ENCODE measurements at regions not wholly inside any gene's neighbourhood (a gene's known extent, or its start where the extent isn't known, plus 50 kb on each side); places are given as distances from the start of the nearest gene placed in this dataset.

GRCh38 chr6:115219645-115220044 is 841.0 kb downstream of the FRK start:
- TF ChIP-seq, protein P1, sequence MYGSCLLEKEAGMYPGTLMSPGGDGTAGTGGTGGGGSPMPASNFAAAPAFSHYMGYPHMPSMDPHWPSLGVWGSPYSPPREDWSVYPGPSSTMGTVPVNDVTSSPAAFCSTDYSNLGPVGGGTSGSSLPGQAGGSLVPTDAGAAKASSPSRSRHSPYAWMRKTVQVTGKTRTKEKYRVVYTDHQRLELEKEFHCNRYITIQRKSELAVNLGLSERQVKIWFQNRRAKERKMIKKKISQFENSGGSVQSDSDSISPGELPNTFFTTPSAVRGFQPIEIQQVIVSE (CRISPR knock-in tag; IDR thresholded peaks at IDR 0.05; ENCODE audit: borderline replicate concordance), result no peak
- TF ChIP-seq, protein P2, sequence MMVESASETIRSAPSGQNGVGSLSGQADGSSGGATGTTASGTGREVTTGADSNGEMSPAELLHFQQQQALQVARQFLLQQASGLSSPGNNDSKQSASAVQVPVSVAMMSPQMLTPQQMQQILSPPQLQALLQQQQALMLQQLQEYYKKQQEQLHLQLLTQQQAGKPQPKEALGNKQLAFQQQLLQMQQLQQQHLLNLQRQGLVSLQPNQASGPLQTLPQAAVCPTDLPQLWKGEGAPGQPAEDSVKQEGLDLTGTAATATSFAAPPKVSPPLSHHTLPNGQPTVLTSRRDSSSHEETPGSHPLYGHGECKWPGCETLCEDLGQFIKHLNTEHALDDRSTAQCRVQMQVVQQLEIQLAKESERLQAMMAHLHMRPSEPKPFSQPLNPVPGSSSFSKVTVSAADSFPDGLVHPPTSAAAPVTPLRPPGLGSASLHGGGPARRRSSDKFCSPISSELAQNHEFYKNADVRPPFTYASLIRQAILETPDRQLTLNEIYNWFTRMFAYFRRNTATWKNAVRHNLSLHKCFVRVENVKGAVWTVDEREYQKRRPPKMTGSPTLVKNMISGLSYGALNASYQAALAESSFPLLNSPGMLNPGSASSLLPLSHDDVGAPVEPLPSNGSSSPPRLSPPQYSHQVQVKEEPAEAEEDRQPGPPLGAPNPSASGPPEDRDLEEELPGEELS (CRISPR knock-in tag; IDR thresholded peaks at IDR 0.05), result no peak
- TF ChIP-seq MLX (CRISPR knock-in tag; IDR thresholded peaks at IDR 0.05) (no peak), JAZF1 (CRISPR knock-in tag; IDR thresholded peaks at IDR 0.05) (no peak), ELF4 (CRISPR knock-in tag; IDR thresholded peaks at IDR 0.05; ENCODE audit: low read depth) (no peak), JUN (CRISPR knock-in tag; IDR thresholded peaks at IDR 0.05) (no peak), ZNF219 (CRISPR knock-in tag; IDR thresholded peaks at IDR 0.05; ENCODE audit: borderline replicate concordance) (no peak), FOXP1 (CRISPR knock-in tag; IDR thresholded peaks at IDR 0.05; ENCODE audit: borderline replicate concordance) (no peak), NFE2L1 (CRISPR knock-in tag; IDR thresholded peaks at IDR 0.05) (no peak), ATF1 (CRISPR knock-in tag; IDR thresholded peaks at IDR 0.05) (no peak), KAT7 (CRISPR knock-in tag; IDR thresholded peaks at IDR 0.05; ENCODE audit: borderline replicate concordance) (no peak)
- TF ChIP-seq, protein P3, sequence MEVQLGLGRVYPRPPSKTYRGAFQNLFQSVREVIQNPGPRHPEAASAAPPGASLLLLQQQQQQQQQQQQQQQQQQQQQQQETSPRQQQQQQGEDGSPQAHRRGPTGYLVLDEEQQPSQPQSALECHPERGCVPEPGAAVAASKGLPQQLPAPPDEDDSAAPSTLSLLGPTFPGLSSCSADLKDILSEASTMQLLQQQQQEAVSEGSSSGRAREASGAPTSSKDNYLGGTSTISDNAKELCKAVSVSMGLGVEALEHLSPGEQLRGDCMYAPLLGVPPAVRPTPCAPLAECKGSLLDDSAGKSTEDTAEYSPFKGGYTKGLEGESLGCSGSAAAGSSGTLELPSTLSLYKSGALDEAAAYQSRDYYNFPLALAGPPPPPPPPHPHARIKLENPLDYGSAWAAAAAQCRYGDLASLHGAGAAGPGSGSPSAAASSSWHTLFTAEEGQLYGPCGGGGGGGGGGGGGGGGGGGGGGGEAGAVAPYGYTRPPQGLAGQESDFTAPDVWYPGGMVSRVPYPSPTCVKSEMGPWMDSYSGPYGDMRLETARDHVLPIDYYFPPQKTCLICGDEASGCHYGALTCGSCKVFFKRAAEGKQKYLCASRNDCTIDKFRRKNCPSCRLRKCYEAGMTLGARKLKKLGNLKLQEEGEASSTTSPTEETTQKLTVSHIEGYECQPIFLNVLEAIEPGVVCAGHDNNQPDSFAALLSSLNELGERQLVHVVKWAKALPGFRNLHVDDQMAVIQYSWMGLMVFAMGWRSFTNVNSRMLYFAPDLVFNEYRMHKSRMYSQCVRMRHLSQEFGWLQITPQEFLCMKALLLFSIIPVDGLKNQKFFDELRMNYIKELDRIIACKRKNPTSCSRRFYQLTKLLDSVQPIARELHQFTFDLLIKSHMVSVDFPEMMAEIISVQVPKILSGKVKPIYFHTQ (CRISPR knock-in tag; IDR thresholded peaks at IDR 0.05), result no peak
- Mint-ChIP-seq H3K4me3 (no peak overlapping the region), H3K36me3 (peaks cover 22% of the 10 kb centered on the region), H3K4me1 (0 out of 2 replicates have a peak, but pooled peaks cover 4% of the 10 kb centered on the region), H3K9me3 (peaks cover 26% of the 10 kb centered on the region), H3K27ac (no peak overlapping the region), H3K27me3 (ENCODE audit: low read depth) (peaks cover 99% of the 10 kb centered on the region)
- ATAC-seq (no peak), DNase-seq (ENCODE audit: low spot score) (no peak)
- ChIA-PET CTCF (no interaction called here), POLR2A (no interaction called here)

- no peak for DNase-seq (ENCODE audit: low spot score)
- peaks cover 82% of the 10 kb centered on the region for H3K27me3 Mint-ChIP-seq (ENCODE audit: low read depth)
- H3K4me3 Mint-ChIP-seq, result no peak overlapping the region
- ChIA-PET CTCF (no interaction called here), POLR2A (no interaction called here)
- H3K27ac Mint-ChIP-seq, result no peak overlapping the region
- TF ChIP-seq TEAD1 (CRISPR knock-in tag; IDR thresholded peaks at IDR 0.05), result no peak
- no peak for TF ChIP-seq FOXP1 (CRISPR knock-in tag; IDR thresholded peaks at IDR 0.05; ENCODE audit: borderline replicate concordance)
- no peak for TF ChIP-seq HMGA2 (CRISPR knock-in tag; IDR thresholded peaks at IDR 0.05)
- TF ChIP-seq, protein P4, sequence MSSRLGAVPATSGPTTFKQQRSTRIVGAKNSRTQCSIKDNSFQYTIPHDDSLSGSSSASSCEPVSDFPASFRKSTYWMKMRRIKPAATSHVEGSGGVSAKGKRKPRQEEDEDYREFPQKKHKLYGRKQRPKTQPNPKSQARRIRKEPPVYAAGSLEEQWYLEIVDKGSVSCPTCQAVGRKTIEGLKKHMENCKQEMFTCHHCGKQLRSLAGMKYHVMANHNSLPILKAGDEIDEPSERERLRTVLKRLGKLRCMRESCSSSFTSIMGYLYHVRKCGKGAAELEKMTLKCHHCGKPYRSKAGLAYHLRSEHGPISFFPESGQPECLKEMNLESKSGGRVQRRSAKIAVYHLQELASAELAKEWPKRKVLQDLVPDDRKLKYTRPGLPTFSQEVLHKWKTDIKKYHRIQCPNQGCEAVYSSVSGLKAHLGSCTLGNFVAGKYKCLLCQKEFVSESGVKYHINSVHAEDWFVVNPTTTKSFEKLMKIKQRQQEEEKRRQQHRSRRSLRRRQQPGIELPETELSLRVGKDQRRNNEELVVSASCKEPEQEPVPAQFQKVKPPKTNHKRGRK (CRISPR knock-in tag; IDR thresholded peaks at IDR 0.05; ENCODE audit: borderline replicate concordance), result no peak
- TF ChIP-seq FOXK1 (CRISPR knock-in tag; IDR thresholded peaks at IDR 0.05), result no peak
- no peak for TF ChIP-seq ATF2 (CRISPR knock-in tag; IDR thresholded peaks at IDR 0.05; ENCODE audit: borderline replicate concordance, low read depth)
- TF ChIP-seq NR2C2 (CRISPR knock-in tag; IDR thresholded peaks at IDR 0.05), result no peak
- TF ChIP-seq ZNF423 (CRISPR knock-in tag; IDR thresholded peaks at IDR 0.05), result no peak
- TF ChIP-seq E2F4 (CRISPR knock-in tag; IDR thresholded peaks at IDR 0.05; ENCODE audit: borderline replicate concordance, low read depth), result no peak
- no peak for TF ChIP-seq ZNF138 (CRISPR knock-in tag; conservative IDR thresholded peaks at IDR 0.05)
- TF ChIP-seq FOXJ3 (CRISPR knock-in tag; IDR thresholded peaks at IDR 0.05; ENCODE audit: borderline replicate concordance), result no peak
- no peak for TF ChIP-seq MLX (CRISPR knock-in tag; IDR thresholded peaks at IDR 0.05)
- no peak for TF ChIP-seq GABPB1 (CRISPR knock-in tag; IDR thresholded peaks at IDR 0.05)
- no peak for ATAC-seq
- 0 out of 2 replicates have a peak, but pooled peaks cover 4% of the 10 kb centered on the region for H3K4me1 Mint-ChIP-seq
- H3K36me3 Mint-ChIP-seq, result peaks cover 13% of the 10 kb centered on the region
- peaks cover 17% of the 10 kb centered on the region for H3K9me3 Mint-ChIP-seq
Observed at GRCh38 chr6:115216835-115217234, 843.9 kb downstream of the FRK start.
